GM13977 (cell line): ENCODE measurements at regions not wholly inside any gene's neighbourhood (a gene's known extent, or its start where the extent isn't known, plus 50 kb on each side); places are given as distances from the start of the nearest gene placed in this dataset.

Experiments
- DNase-seq: peaks from one replicate; pipeline ENCODE4 v3.0.0; 2012; ENCODE audit warnings: low spot score
- CTCF ChIP-seq: IDR thresholded peaks from 2 replicates; pipeline ENCODE4 v1.5.1; 2012; ENCODE audit warnings: mild to moderate bottlenecking, control low read depth; ENCODE audit not compliant: insufficient read depth; ENCODE audit errors: extremely low read depth, missing control alignments
- in situ Hi-C: fragments of 300-500 bp; cut with MboI; formaldehyde crosslinking; loops from one replicate; pipeline ENCODE4 v1.12.0; 2022; ENCODE audit warnings: low sequenced_read_pairs, low pct_unique_long_range_greater_than_20kb, mixed read lengths, inconsistent platforms; ENCODE audit not compliant: unreplicated experiment

GRCh38 chr3:73743551-73743950 lies 118.8 kb upstream of the PDZRN3 start:
- DNase-seq, result no peak
- in situ Hi-C loops, result no loop called here
- no peak for TF ChIP-seq CTCF

- in situ Hi-C loops, result no loop called here
- DNase-seq, result no peak
- TF ChIP-seq CTCF, result no peak
Observed at GRCh38 chr3:73739791-73740453, 115.2 kb upstream of the PDZRN3 start.

- TF ChIP-seq CTCF, result no peak
- DNase-seq, result no peak
- in situ Hi-C loops, result no loop called here
Observed at GRCh38 chr3:73738711-73739110, 114.0 kb upstream of the PDZRN3 start.

- in situ Hi-C loops, result no loop called here
- no peak for DNase-seq
- TF ChIP-seq CTCF, result no peak
Observed at GRCh38 chr3:73734211-73735089, 109.7 kb upstream of the PDZRN3 start.

- TF ChIP-seq CTCF, result no peak
- in situ Hi-C loops, result no loop called here
- DNase-seq, result no peak
Observed at GRCh38 chr3:73733746-73734145, 109.0 kb upstream of the PDZRN3 start.

GRCh38 chr3:73729969-73730440 lies 105.3 kb upstream of the PDZRN3 start:
- in situ Hi-C loops, result no loop called here
- no peak for TF ChIP-seq CTCF
- DNase-seq, result no peak
